ENCODE measurements at regions not wholly inside any gene's neighbourhood (a gene's known extent, or its start where the extent isn't known, plus 50 kb on each side); places are given as distances from the start of the nearest gene placed in this dataset.
"Not testable (repeated sequence)": the region's sequence is repeated elsewhere in the genome, so short reads cannot be mapped to it uniquely, and the experiment has no call there.

GRCh38 chr6:21282360-21282759 is 311.2 kb upstream of the SOX4 start:
- not testable (repeated sequence) for H3K9me3 ChIP-seq (ENCODE audit: control insufficient read depth in 2 of 2, low read length in 2 of 2); H3K9ac ChIP-seq (ENCODE audit: low read depth in 1 of 2, low read length in 2 of 2); H3K4me3 ChIP-seq (ENCODE audit: low read length in 2 of 2); H3K27ac ChIP-seq (ENCODE audit: low read depth in 2 of 2, low read length in 2 of 2); H3K27me3 ChIP-seq (ENCODE audit: control insufficient read depth in 2 of 2, insufficient read depth in 2 of 2, low read length in 2 of 2); H3K36me3 ChIP-seq (ENCODE audit: control insufficient read depth in 2 of 2, insufficient read depth in 2 of 2, low read length in 2 of 2); H3K4me1 ChIP-seq (ENCODE audit: control insufficient read depth in 2 of 2, insufficient read depth in 2 of 2, low read length in 2 of 2)

GRCh38 chr6:21284166-21284565 is 309.4 kb upstream of the SOX4 start:
- H3K4me1 ChIP-seq (ENCODE audit: control insufficient read depth in 2 of 2, insufficient read depth in 2 of 2, low read length in 2 of 2), result no peaks in the 10 kb centered on the region
- H3K4me3 ChIP-seq (ENCODE audit: low read length in 2 of 2), result no peak overlapping the region
- no peak overlapping the region for H3K27ac ChIP-seq (ENCODE audit: low read depth in 2 of 2, low read length in 2 of 2)
- no peaks in the 10 kb centered on the region for H3K9me3 ChIP-seq (ENCODE audit: control insufficient read depth in 2 of 2, low read length in 2 of 2)
- H3K36me3 ChIP-seq (ENCODE audit: control insufficient read depth in 2 of 2, insufficient read depth in 2 of 2, low read length in 2 of 2), result no peaks in the 10 kb centered on the region
- no peak overlapping the region for H3K9ac ChIP-seq (ENCODE audit: low read depth in 1 of 2, low read length in 2 of 2)
- no peaks in the 10 kb centered on the region for H3K27me3 ChIP-seq (ENCODE audit: control insufficient read depth in 2 of 2, insufficient read depth in 2 of 2, low read length in 2 of 2)

- Histone ChIP-seq H3K4me1 (ENCODE audit: control insufficient read depth in 2 of 2, insufficient read depth in 2 of 2, low read length in 2 of 2) (no peaks in the 10 kb centered on the region), H3K9me3 (ENCODE audit: control insufficient read depth in 2 of 2, low read length in 2 of 2) (no peaks in the 10 kb centered on the region), H3K4me3 (ENCODE audit: low read length in 2 of 2) (no peak overlapping the region), H3K27ac (ENCODE audit: low read depth in 2 of 2, low read length in 2 of 2) (no peak overlapping the region), H3K9ac (ENCODE audit: low read depth in 1 of 2, low read length in 2 of 2) (no peak overlapping the region), H3K36me3 (ENCODE audit: control insufficient read depth in 2 of 2, insufficient read depth in 2 of 2, low read length in 2 of 2) (no peaks in the 10 kb centered on the region), H3K27me3 (ENCODE audit: control insufficient read depth in 2 of 2, insufficient read depth in 2 of 2, low read length in 2 of 2) (no peaks in the 10 kb centered on the region)
Observed at GRCh38 chr6:21284706-21285105, 308.8 kb upstream of the SOX4 start.

GRCh38 chr6:21294144-21294543 is 299.4 kb upstream of the SOX4 start:
- no peak overlapping the region for H3K9ac ChIP-seq (ENCODE audit: low read depth in 1 of 2, low read length in 2 of 2)
- no peak overlapping the region for H3K4me3 ChIP-seq (ENCODE audit: low read length in 2 of 2)
- H3K27ac ChIP-seq (ENCODE audit: low read depth in 2 of 2, low read length in 2 of 2), result no peak overlapping the region
- no peaks in the 10 kb centered on the region for H3K27me3 ChIP-seq (ENCODE audit: control insufficient read depth in 2 of 2, insufficient read depth in 2 of 2, low read length in 2 of 2)
- H3K4me1 ChIP-seq (ENCODE audit: control insufficient read depth in 2 of 2, insufficient read depth in 2 of 2, low read length in 2 of 2), result no peaks in the 10 kb centered on the region
- no peaks in the 10 kb centered on the region for H3K9me3 ChIP-seq (ENCODE audit: control insufficient read depth in 2 of 2, low read length in 2 of 2)
- no peaks in the 10 kb centered on the region for H3K36me3 ChIP-seq (ENCODE audit: control insufficient read depth in 2 of 2, insufficient read depth in 2 of 2, low read length in 2 of 2)

GRCh38 chr6:21295506-21296240 is 297.9 kb upstream of the SOX4 start:
- Histone ChIP-seq H3K27ac (ENCODE audit: low read depth in 2 of 2, low read length in 2 of 2) (no peak overlapping the region), H3K4me1 (ENCODE audit: control insufficient read depth in 2 of 2, insufficient read depth in 2 of 2, low read length in 2 of 2) (no peaks in the 10 kb centered on the region), H3K9me3 (ENCODE audit: control insufficient read depth in 2 of 2, low read length in 2 of 2) (no peaks in the 10 kb centered on the region), H3K4me3 (ENCODE audit: low read length in 2 of 2) (no peak overlapping the region), H3K36me3 (ENCODE audit: control insufficient read depth in 2 of 2, insufficient read depth in 2 of 2, low read length in 2 of 2) (no peaks in the 10 kb centered on the region), H3K9ac (ENCODE audit: low read depth in 1 of 2, low read length in 2 of 2) (no peak overlapping the region), H3K27me3 (ENCODE audit: control insufficient read depth in 2 of 2, insufficient read depth in 2 of 2, low read length in 2 of 2) (no peaks in the 10 kb centered on the region)

- Histone ChIP-seq H3K27me3 (ENCODE audit: control insufficient read depth in 2 of 2, insufficient read depth in 2 of 2, low read length in 2 of 2) (no peaks in the 10 kb centered on the region), H3K27ac (ENCODE audit: low read depth in 2 of 2, low read length in 2 of 2) (no peak overlapping the region), H3K36me3 (ENCODE audit: control insufficient read depth in 2 of 2, insufficient read depth in 2 of 2, low read length in 2 of 2) (no peaks in the 10 kb centered on the region), H3K4me3 (ENCODE audit: low read length in 2 of 2) (no peak overlapping the region), H3K4me1 (ENCODE audit: control insufficient read depth in 2 of 2, insufficient read depth in 2 of 2, low read length in 2 of 2) (no peaks in the 10 kb centered on the region), H3K9me3 (ENCODE audit: control insufficient read depth in 2 of 2, low read length in 2 of 2) (no peaks in the 10 kb centered on the region), H3K9ac (ENCODE audit: low read depth in 1 of 2, low read length in 2 of 2) (no peak overlapping the region)
Observed at GRCh38 chr6:21297665-21298064, 295.9 kb upstream of the SOX4 start.

GRCh38 chr6:21299216-21299615 is 294.3 kb upstream of the SOX4 start:
- no peaks in the 10 kb centered on the region for H3K36me3 ChIP-seq (ENCODE audit: control insufficient read depth in 2 of 2, insufficient read depth in 2 of 2, low read length in 2 of 2)
- no peaks in the 10 kb centered on the region for H3K4me1 ChIP-seq (ENCODE audit: control insufficient read depth in 2 of 2, insufficient read depth in 2 of 2, low read length in 2 of 2)
- no peak overlapping the region for H3K9ac ChIP-seq (ENCODE audit: low read depth in 1 of 2, low read length in 2 of 2)
- no peaks in the 10 kb centered on the region for H3K27me3 ChIP-seq (ENCODE audit: control insufficient read depth in 2 of 2, insufficient read depth in 2 of 2, low read length in 2 of 2)
- no peaks in the 10 kb centered on the region for H3K9me3 ChIP-seq (ENCODE audit: control insufficient read depth in 2 of 2, low read length in 2 of 2)
- H3K4me3 ChIP-seq (ENCODE audit: low read length in 2 of 2), result no peak overlapping the region
- H3K27ac ChIP-seq (ENCODE audit: low read depth in 2 of 2, low read length in 2 of 2), result no peak overlapping the region

- Histone ChIP-seq H3K4me1 (ENCODE audit: control insufficient read depth in 2 of 2, insufficient read depth in 2 of 2, low read length in 2 of 2) (no peaks in the 10 kb centered on the region), H3K27ac (ENCODE audit: low read depth in 2 of 2, low read length in 2 of 2) (no peak overlapping the region), H3K36me3 (ENCODE audit: control insufficient read depth in 2 of 2, insufficient read depth in 2 of 2, low read length in 2 of 2) (no peaks in the 10 kb centered on the region), H3K27me3 (ENCODE audit: control insufficient read depth in 2 of 2, insufficient read depth in 2 of 2, low read length in 2 of 2) (no peaks in the 10 kb centered on the region), H3K4me3 (ENCODE audit: low read length in 2 of 2) (no peak overlapping the region), H3K9ac (ENCODE audit: low read depth in 1 of 2, low read length in 2 of 2) (no peak overlapping the region), H3K9me3 (ENCODE audit: control insufficient read depth in 2 of 2, low read length in 2 of 2) (no peaks in the 10 kb centered on the region)
Observed at GRCh38 chr6:21300439-21300838, 293.1 kb upstream of the SOX4 start.

GRCh38 chr6:21305893-21306332 is 287.6 kb upstream of the SOX4 start:
- Histone ChIP-seq H3K9me3 (ENCODE audit: control insufficient read depth in 2 of 2, low read length in 2 of 2) (no peaks in the 10 kb centered on the region), H3K36me3 (ENCODE audit: control insufficient read depth in 2 of 2, insufficient read depth in 2 of 2, low read length in 2 of 2) (no peaks in the 10 kb centered on the region), H3K27me3 (ENCODE audit: control insufficient read depth in 2 of 2, insufficient read depth in 2 of 2, low read length in 2 of 2) (no peaks in the 10 kb centered on the region), H3K4me1 (ENCODE audit: control insufficient read depth in 2 of 2, insufficient read depth in 2 of 2, low read length in 2 of 2) (no peaks in the 10 kb centered on the region), H3K9ac (ENCODE audit: low read depth in 1 of 2, low read length in 2 of 2) (no peak overlapping the region), H3K27ac (ENCODE audit: low read depth in 2 of 2, low read length in 2 of 2) (no peak overlapping the region), H3K4me3 (ENCODE audit: low read length in 2 of 2) (no peak overlapping the region)

- Histone ChIP-seq H3K27ac (ENCODE audit: low read depth in 2 of 2, low read length in 2 of 2) (no peak overlapping the region), H3K4me3 (ENCODE audit: low read length in 2 of 2) (no peak overlapping the region), H3K27me3 (ENCODE audit: control insufficient read depth in 2 of 2, insufficient read depth in 2 of 2, low read length in 2 of 2) (no peaks in the 10 kb centered on the region), H3K9me3 (ENCODE audit: control insufficient read depth in 2 of 2, low read length in 2 of 2) (no peaks in the 10 kb centered on the region), H3K36me3 (ENCODE audit: control insufficient read depth in 2 of 2, insufficient read depth in 2 of 2, low read length in 2 of 2) (no peaks in the 10 kb centered on the region), H3K4me1 (ENCODE audit: control insufficient read depth in 2 of 2, insufficient read depth in 2 of 2, low read length in 2 of 2) (no peaks in the 10 kb centered on the region), H3K9ac (ENCODE audit: low read depth in 1 of 2, low read length in 2 of 2) (no peak overlapping the region)
Observed at GRCh38 chr6:21306546-21306945, 287.0 kb upstream of the SOX4 start.
